Activated B cell treated with CpG ODN at 0.5 μM for 24 hours (primary cell): ENCODE measurements at regions not wholly inside any gene's neighbourhood (a gene's known extent, or its start where the extent isn't known, plus 50 kb on each side); places are given as distances from the start of the nearest gene placed in this dataset.

Experiments
- ATAC-seq: fragments of 200-7000 bp; cut with Tn5 transposase; one replicate; pipeline ENCODE4 v1.10.0; 2021; ENCODE audit warnings: low read depth, mild to moderate bottlenecking, moderate library complexity
- CTCF ChIA-PET: fragments of 350-600 bp; sonication (Branson Sonifier 250); formaldehyde crosslinking; loops from one replicate; lab custom pipeline; 2021; ENCODE audit warnings: antibody characterized with exemption; lab: Charles Lee
- POLR2A ChIA-PET: fragments of 350-600 bp; sonication (Branson Sonifier 250); formaldehyde crosslinking; loops from one replicate; lab custom pipeline; 2021; ENCODE audit warnings: antibody characterized with exemption; lab: Charles Lee
- DNase-seq: peaks from one replicate; pipeline ENCODE4 v3.0.0; 2022
- H3K27ac Mint-ChIP-seq: one replicate; pipeline ENCODE4 v1.8.0; 2020; ENCODE audit warnings: mixed read lengths
- H3K27me3 Mint-ChIP-seq: one replicate; pipeline ENCODE4 v1.8.0; 2021; ENCODE audit warnings: mixed read lengths
- H3K36me3 Mint-ChIP-seq: one replicate; pipeline ENCODE4 v1.8.0; 2021; ENCODE audit warnings: low read depth, mixed read lengths
- H3K4me1 Mint-ChIP-seq: one replicate; pipeline ENCODE4 v1.8.0; 2021; ENCODE audit warnings: mixed read lengths
- H3K4me3 Mint-ChIP-seq: one replicate; pipeline ENCODE4 v1.8.0; 2020; ENCODE audit warnings: mild to moderate bottlenecking, mixed read lengths
- H3K9me3 Mint-ChIP-seq: one replicate; pipeline ENCODE4 v1.8.0; 2020; ENCODE audit warnings: mixed read lengths
- intact Hi-C: fragments of 100-400 bp; cut with micrococcal nuclease; formaldehyde crosslinking; loops from one replicate; pipeline ENCODE4 v1.15.1; 2024
- TF ChIP-seq, protein P1 (sequence below): fragments of 200-600 bp; IDR thresholded peaks from one replicate; pipeline ENCODE4 v1.8.0; 2022; ENCODE audit warnings: antibody characterized with exemption, mild to moderate bottlenecking

- Mint-ChIP-seq H3K36me3 (no peaks in the 10 kb centered on the region), H3K27me3 (no peaks in the 10 kb centered on the region), H3K9me3 (peaks cover 3% of the 10 kb centered on the region), H3K27ac (no peak overlapping the region), H3K4me3 (no peak overlapping the region), H3K4me1 (no peaks in the 10 kb centered on the region)
- ChIA-PET CTCF (no interaction called here), POLR2A (no interaction called here)
- no peak for DNase-seq
- TF ChIP-seq, protein P1, sequence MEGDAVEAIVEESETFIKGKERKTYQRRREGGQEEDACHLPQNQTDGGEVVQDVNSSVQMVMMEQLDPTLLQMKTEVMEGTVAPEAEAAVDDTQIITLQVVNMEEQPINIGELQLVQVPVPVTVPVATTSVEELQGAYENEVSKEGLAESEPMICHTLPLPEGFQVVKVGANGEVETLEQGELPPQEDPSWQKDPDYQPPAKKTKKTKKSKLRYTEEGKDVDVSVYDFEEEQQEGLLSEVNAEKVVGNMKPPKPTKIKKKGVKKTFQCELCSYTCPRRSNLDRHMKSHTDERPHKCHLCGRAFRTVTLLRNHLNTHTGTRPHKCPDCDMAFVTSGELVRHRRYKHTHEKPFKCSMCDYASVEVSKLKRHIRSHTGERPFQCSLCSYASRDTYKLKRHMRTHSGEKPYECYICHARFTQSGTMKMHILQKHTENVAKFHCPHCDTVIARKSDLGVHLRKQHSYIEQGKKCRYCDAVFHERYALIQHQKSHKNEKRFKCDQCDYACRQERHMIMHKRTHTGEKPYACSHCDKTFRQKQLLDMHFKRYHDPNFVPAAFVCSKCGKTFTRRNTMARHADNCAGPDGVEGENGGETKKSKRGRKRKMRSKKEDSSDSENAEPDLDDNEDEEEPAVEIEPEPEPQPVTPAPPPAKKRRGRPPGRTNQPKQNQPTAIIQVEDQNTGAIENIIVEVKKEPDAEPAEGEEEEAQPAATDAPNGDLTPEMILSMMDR = no peak
- intact Hi-C loops = no loop called here
- no peak for ATAC-seq
Measured at GRCh38 chr12:59977779-59978178, 381.9 kb downstream of the SLC16A7 start.

GRCh38 chr12:59980476-59980875 is 384.6 kb downstream of the SLC16A7 start:
- Mint-ChIP-seq H3K27ac (no peak overlapping the region), H3K9me3 (peaks cover 3% of the 10 kb centered on the region), H3K27me3 (no peaks in the 10 kb centered on the region), H3K36me3 (no peaks in the 10 kb centered on the region), H3K4me1 (no peaks in the 10 kb centered on the region), H3K4me3 (no peak overlapping the region)
- intact Hi-C loops = no loop called here
- POLR2A ChIA-PET = no interaction called here
- DNase-seq (no peak), ATAC-seq (no peak)
- CTCF ChIA-PET = no interaction called here
- TF ChIP-seq, protein P1 = no peak

DNA sequence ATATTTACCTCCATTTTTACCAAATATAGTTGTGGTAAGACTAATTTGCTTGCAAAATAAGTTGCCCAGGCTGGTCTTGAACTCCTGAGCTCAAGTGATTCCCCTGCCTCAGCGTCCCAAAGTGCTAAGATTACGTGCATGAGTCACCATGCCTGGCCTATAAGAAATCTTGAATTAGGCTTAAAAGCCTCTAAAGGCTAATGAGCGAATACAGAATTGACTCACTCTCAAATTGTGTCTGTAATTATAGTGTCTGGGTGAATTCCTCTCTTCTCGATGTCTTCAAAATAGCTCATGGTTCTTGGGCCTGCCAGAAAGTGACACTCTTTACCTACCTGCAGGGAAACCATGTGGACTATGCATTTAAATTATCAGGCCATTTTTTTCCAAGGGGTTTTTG is 403.5 kb downstream of the SLC16A7 start:
- ATAC-seq (no peak), DNase-seq (no peak)
- POLR2A ChIA-PET = no interaction called here
- Mint-ChIP-seq H3K27ac (no peak overlapping the region), H3K9me3 (no peaks in the 10 kb centered on the region), H3K4me3 (no peak overlapping the region), H3K4me1 (no peaks in the 10 kb centered on the region), H3K36me3 (no peaks in the 10 kb centered on the region), H3K27me3 (no peaks in the 10 kb centered on the region)
- TF ChIP-seq, protein P1 = no peak
- CTCF ChIA-PET = no interaction called here
- intact Hi-C loops = no loop called here

DNA sequence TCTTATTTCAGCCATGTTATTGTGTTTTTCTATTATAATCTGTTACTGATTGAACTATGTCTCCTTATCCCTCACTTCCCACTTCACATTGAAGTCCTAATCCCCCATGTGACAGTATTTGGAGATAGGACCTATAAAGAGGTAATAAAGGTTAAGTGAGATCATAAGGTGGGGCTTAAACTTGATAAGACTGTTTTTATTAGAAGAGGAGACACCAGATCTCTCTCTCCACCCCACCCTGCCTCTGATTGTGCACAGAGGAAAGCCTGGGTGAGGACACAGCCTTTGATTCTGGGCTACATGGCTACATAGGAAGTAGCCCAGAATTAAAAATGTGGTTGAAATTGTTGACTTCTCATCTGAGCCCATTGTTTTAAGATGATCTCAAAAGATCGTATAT is 414.7 kb downstream of the SLC16A7 start:
- CTCF ChIA-PET = no interaction called here

DNA sequence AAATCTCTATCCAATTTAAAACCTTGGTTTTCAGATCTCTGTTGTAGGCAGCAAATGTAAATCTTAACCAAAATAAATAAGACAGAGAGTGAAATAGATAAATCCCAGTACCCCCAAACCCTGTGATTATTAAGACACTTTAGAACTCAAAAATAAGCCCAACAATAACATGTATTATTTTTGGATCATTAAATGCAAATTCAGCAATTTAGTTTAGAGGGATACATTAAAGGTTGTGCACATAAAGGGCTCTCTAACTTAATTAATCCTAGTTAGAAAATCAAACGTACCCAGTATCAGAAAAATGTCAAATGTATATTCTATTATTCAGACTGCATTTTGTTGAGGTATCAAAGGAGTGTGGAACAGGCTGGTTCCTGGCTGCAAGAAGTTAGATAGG is 416.8 kb downstream of the SLC16A7 start:
- TF ChIP-seq, protein P1 = no peak
- CTCF ChIA-PET = no interaction called here
- intact Hi-C loops = no loop called here

More for the DNA sequence above, 414.7 kb downstream of the SLC16A7 start:
- Mint-ChIP-seq H3K27ac (no peak overlapping the region), H3K36me3 (no peaks in the 10 kb centered on the region), H3K9me3 (peaks cover 2% of the 10 kb centered on the region), H3K4me1 (no peaks in the 10 kb centered on the region), H3K27me3 (no peaks in the 10 kb centered on the region), H3K4me3 (no peak overlapping the region)
- POLR2A ChIA-PET = no interaction called here
- ATAC-seq = no peak
- DNase-seq = no peak
- TF ChIP-seq, protein P1 = no peak
- intact Hi-C loops = no loop called here

More for the DNA sequence above, 416.8 kb downstream of the SLC16A7 start:
- no peaks in the 10 kb centered on the region for H3K27me3 Mint-ChIP-seq
- H3K4me3 Mint-ChIP-seq = no peak overlapping the region
- peaks cover 2% of the 10 kb centered on the region for H3K9me3 Mint-ChIP-seq
- DNase-seq (no peak), ATAC-seq (no peak)
- POLR2A ChIA-PET = no interaction called here
- H3K36me3 Mint-ChIP-seq = no peaks in the 10 kb centered on the region
- H3K27ac Mint-ChIP-seq = no peak overlapping the region
- H3K4me1 Mint-ChIP-seq = no peaks in the 10 kb centered on the region
